HG03571 (cell line): ENCODE measurements at regions not wholly inside any gene's neighbourhood (a gene's known extent, or its start where the extent isn't known, plus 50 kb on each side); places are given as distances from the start of the nearest gene placed in this dataset.

Experiments used
- ATAC-seq: cut with Tn5 transposase; IDR thresholded peaks from one replicate; pipeline ENCODE4 v1.9.1; 2021; ENCODE audit not compliant: unreplicated experiment

DNA sequence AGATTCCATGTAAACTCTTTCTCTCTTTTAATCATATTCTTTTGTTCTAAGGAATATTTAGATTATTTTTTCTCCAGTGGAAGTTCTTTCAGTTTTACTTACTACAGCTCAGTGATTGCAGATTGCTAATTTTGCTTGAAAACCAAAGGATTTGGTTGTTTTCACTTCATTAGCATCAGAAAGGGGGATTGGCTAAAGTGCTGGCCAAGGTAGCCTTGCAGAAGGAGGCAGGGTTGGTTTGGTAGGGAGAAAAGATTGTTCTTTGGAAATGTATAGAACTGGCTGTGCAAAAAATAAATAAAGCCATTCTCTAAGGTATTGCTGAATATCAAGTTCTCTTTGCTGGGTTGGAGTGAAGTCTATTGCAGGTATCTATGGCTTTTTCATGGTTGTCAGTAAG is 92.6 kb downstream of the FAT3 start:
- no peak for ATAC-seq

DNA sequence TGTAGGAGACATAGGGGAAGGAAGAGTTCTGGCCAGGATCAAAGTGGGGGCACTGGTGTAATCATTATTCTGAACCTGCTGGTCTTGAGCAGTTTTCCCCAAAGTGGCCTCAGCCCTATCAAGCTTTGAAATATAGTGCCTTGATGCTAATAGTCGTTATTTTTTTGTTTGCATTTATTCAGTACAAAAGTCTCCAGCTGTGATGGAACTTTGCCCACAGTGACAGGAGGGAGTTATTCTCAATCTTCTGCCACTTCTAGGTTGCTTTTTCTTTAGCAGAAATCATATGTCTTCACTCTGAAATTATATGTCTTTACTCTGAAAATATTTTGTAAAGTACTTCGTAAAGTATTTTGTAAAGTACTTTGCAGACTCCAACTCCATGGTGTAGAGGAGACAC is 93.1 kb downstream of the FAT3 start:
- no peak for ATAC-seq

DNA sequence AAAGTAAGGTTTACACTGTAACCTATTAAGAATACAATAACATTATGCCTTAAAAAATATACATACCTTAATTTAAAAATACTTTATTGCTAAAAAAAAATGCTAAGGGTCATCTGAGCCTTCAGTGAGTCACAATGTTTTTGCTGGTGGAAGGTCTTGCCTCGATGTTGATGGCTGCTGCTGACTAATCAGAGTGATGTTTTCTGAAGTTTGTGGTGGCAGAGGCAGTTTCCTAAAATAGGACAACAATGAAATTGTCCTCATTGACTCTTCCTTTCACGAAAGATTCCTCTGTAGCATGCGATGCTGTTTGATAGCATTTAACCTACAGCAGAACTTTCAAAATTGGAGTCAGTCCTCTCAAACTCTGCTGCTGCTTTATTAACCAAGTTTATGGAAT is 97.6 kb downstream of the FAT3 start:
- ATAC-seq: no peak

DNA sequence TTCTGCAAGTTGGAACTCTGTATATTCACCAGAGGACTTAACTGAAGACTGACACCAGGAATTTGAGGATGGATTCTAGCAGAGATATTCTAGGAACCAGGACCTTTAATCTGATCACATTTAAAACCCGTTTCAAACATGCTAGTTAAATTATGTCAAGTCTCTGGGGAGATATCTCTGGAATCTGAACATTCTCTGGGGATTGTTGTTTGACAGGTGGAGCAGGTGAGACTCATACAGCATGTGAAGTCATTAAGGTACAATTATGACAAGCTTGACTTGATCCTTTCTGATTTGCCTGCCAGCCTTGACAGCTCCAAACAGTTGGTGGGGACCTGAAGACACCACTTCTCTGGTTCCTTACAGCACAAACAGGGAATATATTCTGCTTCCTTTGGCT is 100.3 kb downstream of the FAT3 start:
- no peak for ATAC-seq

DNA sequence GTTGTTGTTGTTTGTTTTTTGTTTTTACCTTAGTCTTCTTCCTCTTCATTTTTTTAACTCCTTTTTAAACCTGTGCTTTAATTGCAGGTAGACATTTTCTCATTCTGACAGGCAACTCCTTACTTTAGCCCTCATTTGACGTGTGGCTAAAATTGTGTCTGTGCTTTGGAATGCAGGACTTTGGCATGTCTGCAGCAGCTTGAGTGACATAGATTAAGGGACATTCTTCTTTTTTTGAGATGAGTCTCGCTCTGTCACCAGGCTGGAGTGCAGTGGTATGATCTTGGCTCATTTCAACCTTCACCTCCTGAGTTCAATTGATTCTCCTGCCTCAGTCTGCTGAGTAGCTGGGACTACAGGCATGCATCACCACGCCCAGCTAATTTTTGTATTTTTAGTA is 100.8 kb downstream of the FAT3 start:
- no peak for ATAC-seq

DNA sequence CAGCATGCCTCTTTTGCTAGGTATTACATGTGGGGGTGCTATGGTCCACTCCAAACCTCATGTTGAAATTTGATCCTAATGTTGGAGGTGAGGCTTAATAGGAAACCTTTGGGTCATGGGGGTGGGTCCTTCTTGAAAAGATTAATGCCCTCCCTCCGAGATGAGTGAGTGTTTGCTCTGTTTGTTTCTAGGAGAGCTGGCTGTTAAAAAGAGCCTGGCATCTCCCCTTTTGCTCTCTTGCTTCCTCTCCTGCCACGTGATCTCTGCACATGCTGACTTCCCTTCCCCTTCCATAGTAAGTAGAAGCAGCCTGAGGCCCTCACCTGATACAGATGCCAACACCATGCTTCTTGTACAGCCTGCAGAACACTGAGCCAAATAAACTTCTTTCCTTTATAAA is 104.5 kb downstream of the FAT3 start:
- no peak for ATAC-seq

DNA sequence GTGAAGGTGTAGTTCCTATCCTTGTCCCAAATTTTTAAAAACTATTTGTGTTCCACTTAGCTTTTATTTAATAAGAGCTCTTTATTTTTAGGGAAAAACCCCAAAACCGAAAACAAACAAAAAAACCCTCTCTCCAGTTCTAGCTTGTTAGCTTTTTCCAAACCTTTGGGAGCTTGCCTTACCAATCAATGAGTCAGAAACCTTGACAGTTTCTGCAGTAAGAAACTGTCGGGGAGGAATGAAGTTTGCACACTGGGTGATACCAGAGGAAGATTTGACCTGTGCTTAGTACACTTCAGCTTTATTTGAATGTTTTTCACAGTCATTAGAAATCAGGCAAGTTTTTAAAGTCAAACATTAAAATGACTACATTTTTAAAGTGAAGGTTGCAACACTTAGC is 105.0 kb downstream of the FAT3 start:
- ATAC-seq: no peak

DNA sequence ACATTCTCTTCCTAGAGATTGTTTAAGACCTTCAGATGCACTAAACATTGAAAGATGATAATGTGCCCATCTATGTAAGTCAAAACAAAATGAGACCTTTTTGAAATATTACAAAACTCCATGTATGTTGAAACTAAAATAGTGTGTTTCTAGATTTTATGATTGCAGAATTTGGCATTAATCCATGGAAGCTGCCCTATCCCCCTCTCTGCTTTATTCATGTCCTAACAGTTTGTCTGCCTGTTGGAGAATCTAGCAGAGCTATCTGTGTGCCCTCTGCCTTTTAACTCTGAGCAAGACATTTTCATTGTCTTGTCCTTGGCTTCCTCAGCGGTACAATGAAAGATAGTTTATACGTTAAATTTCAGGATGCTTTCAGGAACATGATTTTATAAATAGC is 105.5 kb downstream of the FAT3 start:
- no peak for ATAC-seq

DNA sequence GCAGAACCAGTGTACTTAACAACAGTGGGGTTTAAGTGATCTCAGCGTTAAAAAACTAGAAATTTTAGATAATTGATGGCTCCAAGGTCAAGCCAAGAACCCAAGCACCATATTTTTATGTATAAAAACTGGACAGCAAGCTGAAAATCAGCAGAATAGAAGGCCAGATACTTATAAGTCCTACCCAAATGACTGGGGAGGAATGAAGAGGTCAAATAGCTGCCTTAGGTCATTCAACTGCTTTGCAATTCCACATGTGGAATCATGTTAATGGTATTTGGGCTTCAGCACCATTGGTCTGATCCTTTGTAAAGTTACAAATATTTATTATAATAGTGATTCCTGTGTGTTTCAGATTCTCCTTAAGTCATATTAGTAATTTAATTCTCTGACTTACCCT is 108.4 kb downstream of the FAT3 start:
- no peak for ATAC-seq

DNA sequence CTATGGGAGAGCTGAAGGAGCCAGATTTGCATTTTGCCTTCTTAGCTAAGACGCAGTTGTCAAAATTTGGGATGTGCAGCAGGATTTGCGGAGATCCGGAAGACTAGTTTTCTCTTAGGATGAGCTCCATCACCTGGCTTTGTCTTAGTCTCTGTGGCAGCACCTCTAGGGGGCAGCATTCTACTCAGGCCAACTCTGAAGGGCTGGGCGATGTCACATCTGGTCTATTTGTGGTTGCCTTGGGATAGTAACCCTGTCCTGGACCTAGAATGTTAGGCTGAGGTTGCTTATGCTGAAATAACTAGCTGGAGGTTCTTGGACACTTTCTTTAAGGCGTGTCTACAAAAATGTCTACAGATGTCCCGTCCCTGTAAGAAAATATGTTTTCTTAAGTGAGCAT is 116.2 kb downstream of the FAT3 start:
- no peak for ATAC-seq

DNA sequence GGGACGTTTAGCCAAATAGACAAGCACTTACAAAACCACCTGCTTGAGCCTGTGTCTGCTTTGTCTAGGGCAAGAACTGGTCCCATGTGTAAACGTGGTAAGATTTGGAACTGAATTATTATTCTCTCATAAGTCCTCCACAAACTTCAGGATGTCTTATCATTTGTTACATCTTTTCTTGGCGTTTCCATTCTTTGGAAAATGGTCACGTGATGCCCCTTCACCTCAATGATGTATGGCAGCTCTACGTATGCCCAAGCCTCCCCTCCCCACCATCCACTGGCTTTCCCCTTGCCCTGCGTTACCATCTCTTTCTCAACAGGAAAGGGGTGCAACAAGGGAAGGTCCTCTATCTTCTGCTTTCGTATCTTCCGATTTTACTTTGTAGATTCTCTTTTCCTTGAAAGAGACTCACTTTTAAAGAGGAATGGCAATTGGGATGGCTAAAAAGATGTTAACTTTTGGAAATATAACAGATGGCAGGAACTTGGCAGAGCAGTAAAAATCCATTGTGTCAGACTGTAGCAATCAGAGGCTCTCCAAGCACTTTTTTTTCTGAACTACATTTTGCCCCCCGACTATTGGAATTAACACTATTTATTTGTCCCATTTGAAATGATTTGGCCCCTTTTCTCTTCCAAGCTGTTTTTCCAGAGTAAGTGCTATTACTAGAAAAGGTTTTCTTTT is 117.6 kb downstream of the FAT3 start:
- no peak for ATAC-seq

DNA sequence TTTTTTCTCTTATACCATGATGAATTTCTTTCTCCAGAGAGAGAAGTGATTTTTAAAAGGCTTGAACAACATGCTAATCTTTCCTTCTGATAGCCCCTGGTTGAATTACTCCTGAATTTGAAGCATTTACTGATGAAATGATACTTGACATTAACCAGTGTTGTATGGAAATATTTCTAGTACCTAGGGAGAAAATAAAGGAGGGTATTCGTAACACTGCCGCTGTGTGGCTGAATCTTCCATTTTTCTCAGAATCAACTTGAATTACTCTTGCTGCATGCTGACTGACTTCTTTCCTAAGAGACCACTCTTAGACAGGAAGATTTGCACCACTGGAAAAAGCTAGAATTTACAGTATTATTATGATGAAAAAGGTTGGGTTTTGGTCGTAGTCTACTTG is 118.3 kb downstream of the FAT3 start:
- no peak for ATAC-seq

DNA sequence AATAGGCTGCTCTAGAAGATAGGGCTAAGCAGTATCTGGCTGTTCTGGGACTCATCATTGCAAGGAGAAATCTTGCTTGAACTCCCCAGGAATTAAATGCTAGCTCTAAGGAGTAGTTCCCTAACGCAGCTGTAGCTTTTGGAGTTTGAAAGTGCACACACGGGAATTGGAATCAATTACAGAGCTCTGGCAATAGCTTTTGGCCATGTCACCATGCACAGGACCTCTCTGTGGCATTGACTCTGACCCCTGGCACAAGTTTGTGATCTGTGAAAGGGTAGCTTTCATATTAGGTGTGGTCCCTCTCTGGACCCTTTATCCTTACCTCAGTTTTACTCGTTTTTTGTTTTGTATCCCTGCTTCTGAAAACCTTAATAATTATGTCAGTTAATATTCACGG is 121.6 kb downstream of the FAT3 start:
- no peak for ATAC-seq

DNA sequence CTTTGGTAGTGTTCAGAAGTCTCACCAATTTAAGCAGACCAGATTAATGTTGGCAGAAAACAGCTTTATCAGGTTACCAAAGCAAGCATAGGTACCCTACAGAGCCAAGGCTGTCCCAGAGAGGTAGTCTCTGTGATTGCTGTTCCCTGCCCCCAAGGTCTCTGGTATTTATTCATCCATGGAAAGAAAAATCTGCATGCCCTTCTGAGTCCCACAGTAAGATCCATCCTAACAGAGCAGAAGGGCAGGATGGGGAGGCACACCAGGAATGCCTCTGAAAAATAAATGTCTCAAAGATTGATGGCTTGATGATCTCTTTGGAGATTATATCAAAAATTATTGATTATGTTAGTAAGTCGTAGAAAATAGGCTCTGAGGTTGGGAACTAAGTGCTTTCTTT is 122.8 kb downstream of the FAT3 start:
- no peak for ATAC-seq

DNA sequence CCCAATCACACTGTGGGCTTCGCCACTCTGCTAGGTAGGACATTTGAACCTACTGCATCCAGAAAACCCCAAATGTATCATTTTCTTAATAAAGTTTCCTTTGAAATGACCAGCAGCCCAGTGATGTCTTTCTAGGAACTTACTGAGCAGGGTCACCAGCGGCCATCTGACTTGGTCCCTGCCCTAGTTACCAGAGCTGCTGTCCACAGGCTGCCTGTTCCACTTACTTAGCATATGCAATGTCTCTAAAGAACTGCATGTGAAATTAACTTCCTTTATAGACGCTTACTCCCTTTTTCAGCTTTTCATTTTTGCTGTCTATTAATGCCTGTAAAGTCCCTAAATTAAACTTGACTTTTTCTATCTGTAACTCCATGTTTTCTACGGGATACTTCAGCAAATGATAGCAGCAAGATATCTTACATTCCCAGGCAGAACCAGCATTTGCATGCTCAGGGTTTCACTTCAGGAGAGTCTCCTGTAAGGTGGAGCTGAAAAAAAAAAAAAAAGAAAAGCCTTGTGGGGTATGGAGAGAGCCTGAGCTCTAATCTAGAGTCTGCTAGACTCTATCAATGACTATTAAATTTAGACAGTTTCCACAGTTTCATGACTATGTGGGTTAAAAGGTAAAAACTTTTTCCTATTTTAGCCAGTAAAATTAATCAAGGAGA is 125.0 kb downstream of the FAT3 start:
- ATAC-seq: no peak

DNA sequence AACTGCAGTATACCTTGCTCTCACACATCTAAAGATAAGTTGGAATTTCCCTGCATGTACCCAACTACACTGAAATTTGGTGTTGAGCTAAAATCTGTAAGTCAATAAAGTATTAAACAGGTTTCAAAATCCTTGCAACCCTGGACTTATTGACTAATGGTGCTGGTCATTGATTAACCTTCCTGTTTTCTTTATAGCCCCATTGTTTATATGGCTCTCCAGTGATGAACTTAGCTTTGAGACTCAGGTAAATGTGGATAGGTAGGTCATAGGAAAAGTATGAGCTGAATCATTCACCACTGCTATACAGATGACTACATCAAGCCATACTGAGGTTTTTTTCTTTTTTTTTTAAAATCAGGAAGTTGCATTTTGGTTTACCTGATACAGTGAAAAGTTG is 132.7 kb downstream of the FAT3 start:
- no peak for ATAC-seq

DNA sequence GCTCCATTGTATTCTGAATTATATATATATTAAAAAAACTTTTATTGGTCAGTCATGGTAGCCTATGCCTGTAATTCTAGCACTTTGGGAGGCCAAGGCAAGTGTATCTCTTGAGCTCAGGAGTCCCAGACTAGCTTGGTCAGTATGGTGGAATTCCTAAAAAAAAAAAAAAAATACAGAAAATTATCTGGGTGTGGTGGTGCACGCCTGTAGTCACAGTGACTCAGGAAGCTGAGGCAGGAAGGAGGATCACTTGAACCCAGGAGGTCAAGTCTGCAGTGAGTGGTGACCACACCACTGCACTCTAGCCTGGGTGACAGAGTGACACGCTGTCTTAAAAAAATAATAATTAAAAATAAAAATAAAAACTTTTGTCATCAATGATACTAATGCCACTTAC is 133.2 kb downstream of the FAT3 start:
- no peak for ATAC-seq

DNA sequence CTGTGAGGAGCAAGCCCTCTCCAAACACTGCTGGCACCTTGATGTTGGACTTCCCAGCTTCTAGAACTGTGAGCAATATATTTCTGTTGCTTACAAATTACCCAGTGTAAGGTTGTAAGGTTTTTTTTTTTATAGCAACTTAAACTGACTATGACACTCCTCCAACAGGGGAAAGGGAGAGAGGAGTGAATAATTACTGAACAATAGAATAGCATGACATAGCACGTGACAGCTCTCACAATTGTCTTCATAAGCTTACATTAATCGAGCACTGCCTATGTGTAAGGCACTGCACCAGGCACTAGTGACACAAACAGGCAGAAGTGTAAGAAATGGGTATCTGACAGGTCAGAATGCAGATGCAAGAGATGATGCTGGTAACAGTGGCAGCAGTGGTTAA is 136.9 kb downstream of the FAT3 start:
- no peak for ATAC-seq

DNA sequence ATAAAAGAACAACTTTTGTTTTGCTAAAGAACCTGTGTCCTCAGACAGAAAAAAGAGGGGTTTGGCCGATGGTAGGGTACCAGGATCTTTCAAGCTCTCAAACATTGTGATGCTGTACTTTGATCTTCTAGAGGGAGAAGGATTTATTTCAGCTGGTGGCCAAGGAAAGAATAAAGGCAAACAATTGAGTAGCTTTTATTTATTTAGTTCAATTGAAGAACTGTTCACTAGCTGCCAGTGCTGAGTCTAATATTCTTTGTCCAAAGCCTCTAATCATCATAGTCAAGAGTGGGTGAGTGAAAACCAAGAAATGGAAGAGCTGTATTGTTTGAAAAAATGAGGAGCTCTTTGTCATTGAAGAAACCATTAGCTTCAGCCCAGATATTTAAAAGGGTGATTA is 138.4 kb downstream of the FAT3 start:
- no peak for ATAC-seq

DNA sequence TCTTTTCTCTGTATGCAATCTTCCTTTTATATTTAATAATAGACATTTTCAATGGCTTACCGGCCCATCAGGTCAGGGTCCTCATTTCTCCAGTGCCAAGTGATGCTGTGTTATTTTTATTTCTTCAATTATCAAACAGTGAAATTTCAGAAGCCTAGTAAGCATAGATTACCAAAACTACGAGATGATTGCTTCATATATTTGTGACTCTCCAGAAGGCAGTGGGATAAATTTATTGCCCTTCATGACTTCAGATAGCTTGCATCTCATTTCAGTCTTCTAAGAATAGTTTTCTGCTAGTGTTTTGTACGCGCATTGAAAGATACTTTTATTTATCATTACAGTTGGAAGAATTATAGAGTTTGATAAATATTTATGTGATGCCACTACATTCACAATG is 139.6 kb downstream of the FAT3 start:
- ATAC-seq: no peak

DNA sequence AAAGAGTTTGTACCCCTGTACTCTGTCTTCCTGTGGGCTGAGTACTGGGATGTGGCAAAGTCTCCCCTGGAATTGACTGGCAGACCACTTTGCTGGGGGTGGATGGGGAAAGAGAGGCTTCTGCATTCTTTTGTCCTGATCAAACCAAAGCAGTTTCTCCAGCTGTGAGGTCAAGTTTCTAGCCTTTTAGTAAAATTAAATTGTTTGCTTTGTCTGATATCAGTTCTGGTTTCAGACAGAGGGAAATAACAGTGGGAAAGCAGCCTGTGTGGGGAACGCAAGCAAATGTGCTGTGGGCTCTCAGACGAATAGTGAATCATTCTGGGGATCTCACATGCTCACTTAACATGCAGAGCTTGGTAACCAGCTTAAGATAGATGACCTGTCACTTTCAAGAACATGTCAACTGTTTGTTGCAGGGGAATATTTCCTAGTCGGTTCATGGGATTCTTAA is 151.6 kb downstream of the FAT3 start:
- no peak for ATAC-seq

DNA sequence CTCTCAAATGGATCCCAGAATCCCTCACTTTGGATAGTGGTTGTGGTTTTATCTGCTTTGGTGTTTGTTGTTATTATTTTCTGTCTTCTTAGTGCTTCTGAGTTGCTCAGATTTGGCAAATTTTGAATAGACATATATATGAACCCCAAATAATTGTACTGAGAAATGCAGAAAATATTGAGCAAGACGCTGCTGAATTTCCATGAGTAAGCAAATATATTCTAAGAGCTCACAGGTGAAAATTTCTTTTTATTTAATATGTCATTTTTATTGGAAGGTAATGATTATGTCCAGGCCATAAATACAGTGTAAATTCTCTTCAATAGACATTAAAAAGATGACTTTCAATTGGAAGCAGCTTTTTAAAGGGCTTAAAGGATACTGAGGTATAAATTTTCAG is 152.1 kb downstream of the FAT3 start:
- ATAC-seq: no peak

DNA sequence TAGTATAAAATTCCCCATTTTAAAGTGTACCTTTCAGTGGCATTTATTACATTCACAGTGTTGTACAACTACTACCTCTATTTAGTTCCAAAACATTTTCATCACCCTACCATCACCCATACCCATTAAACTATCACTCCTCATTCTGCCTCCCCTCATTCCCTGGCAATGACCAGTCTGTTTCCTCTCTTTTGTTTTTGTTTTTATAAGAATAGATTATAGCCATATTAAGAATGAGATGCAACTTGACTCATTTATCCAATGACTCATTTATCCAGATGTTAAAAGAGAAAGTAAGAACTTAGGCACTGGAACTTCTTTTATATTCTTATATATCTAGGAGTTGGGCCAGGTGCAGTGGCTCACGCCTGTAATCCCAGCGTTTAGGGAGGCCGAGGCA is 156.3 kb downstream of the FAT3 start:
- ATAC-seq: no peak
